Natural killer cell (primary cell): ENCODE measurements at regions not wholly inside any gene's neighbourhood (a gene's known extent, or its start where the extent isn't known, plus 50 kb on each side); places are given as distances from the start of the nearest gene placed in this dataset.

Experiments used
- ATAC-seq, 3 donors: fragments of 150-1000 bp in 2 of 3; fragments of 200-7000 bp in 1 of 3; cut with Tn5 transposase; 1 replicate in 1 of 3; 2 replicates in 2 of 3; pipeline ENCODE4 v1.10.0; 2021; ENCODE audit warnings: mild to moderate bottlenecking in 2 of 3, moderate library complexity in 2 of 3
- DNase-seq, 2 donors: peaks; one replicate each; pipeline versions ENCODE4 v3.0.0 to v3.0.0-alpha.2; 2013 to 2021; ENCODE audit warnings: mixed read lengths in 1 of 2
- H3K27ac ChIP-seq: one replicate; pipeline ENCODE4 v1.5.1; 2013; ENCODE audit warnings: mild to moderate bottlenecking, low read length
- H3K27me3 ChIP-seq: one replicate; pipeline ENCODE4 v1.6.1; 2013; ENCODE audit warnings: low read length; ENCODE audit not compliant: control insufficient read depth, insufficient read depth
- H3K36me3 ChIP-seq: one replicate; pipeline ENCODE4 v1.6.1; 2013; ENCODE audit warnings: low read length; ENCODE audit not compliant: control insufficient read depth, insufficient read depth
- H3K4me1 ChIP-seq: one replicate; pipeline ENCODE4 v1.6.1; 2013; ENCODE audit warnings: low read length; ENCODE audit not compliant: control insufficient read depth, insufficient read depth
- H3K4me3 ChIP-seq: one replicate; pipeline ENCODE4 v1.5.1; 2013; ENCODE audit warnings: low read length
- H3K9me3 ChIP-seq: one replicate; pipeline ENCODE4 v1.6.1; 2013; ENCODE audit warnings: low read length; ENCODE audit not compliant: control insufficient read depth, insufficient read depth
- H3K27ac Mint-ChIP-seq, 2 donors: one replicate each; pipeline ENCODE4 v1.8.0; 2022; ENCODE audit warnings: mild to moderate bottlenecking in 2 of 2, mixed read lengths in 2 of 2, moderate library complexity in 1 of 2
- H3K27me3 Mint-ChIP-seq, 2 donors: one replicate each; pipeline ENCODE4 v1.8.0; 2022; ENCODE audit warnings: low read depth in 2 of 2, mixed read lengths in 2 of 2
- H3K36me3 Mint-ChIP-seq: one replicate; pipeline ENCODE4 v1.8.0; 2022; ENCODE audit warnings: mixed read lengths
- H3K4me1 Mint-ChIP-seq, 2 donors: one replicate each; pipeline ENCODE4 v1.8.0; 2022; ENCODE audit warnings: mixed read lengths in 2 of 2
- H3K4me3 Mint-ChIP-seq: one replicate; pipeline ENCODE4 v1.8.0; 2022; ENCODE audit warnings: mild to moderate bottlenecking, moderate library complexity, mixed read lengths
- H3K9me3 Mint-ChIP-seq, 2 donors: one replicate each; pipeline ENCODE4 v1.8.0; 2022; ENCODE audit warnings: mixed read lengths in 2 of 2
- WGBS: methylation state at CpG from one replicate; pipeline ENCODE4 v1.1.7; 2013; ENCODE audit warnings: missing lambda C conversion rate; ENCODE audit not compliant: insufficient coverage; 5-methylcytosine and 5-hydroxymethylcytosine counted together
- intact Hi-C: fragments of 100-400 bp; cut with micrococcal nuclease; formaldehyde crosslinking; loops from one replicate; pipeline ENCODE4 v1.14.2; 2022
- TF ChIP-seq, protein P1 (sequence below): fragments of 200-600 bp; IDR thresholded peaks from one replicate; pipeline ENCODE4 v1.8.0; 2022; ENCODE audit warnings: antibody characterized with exemption

DNA sequence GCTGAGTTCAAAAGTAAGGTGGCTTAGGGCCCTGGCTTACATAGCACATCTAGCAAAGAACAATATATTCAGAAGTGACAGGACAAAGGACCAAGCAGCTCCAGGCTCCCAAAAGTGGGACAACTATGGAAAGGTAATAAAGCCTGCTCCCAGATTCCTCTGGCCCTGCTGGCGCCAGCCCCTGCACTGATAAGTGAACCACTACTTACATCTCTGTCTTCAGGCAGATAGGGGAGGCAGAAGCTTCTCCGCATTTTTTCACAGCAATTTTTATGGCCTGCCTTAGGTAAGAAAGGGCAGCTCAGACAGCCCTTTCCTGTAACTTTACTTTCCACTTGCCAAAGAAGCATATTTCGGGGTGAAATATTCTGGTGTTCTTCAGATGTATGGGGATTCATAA lies 83.9 kb downstream of the MTNR1A start:
- H3K27me3 ChIP-seq: no peaks in the 10 kb centered on the region
- intact Hi-C loops: no loop called here
- H3K4me3 Mint-ChIP-seq: no peak overlapping the region
- TF ChIP-seq, protein P1, sequence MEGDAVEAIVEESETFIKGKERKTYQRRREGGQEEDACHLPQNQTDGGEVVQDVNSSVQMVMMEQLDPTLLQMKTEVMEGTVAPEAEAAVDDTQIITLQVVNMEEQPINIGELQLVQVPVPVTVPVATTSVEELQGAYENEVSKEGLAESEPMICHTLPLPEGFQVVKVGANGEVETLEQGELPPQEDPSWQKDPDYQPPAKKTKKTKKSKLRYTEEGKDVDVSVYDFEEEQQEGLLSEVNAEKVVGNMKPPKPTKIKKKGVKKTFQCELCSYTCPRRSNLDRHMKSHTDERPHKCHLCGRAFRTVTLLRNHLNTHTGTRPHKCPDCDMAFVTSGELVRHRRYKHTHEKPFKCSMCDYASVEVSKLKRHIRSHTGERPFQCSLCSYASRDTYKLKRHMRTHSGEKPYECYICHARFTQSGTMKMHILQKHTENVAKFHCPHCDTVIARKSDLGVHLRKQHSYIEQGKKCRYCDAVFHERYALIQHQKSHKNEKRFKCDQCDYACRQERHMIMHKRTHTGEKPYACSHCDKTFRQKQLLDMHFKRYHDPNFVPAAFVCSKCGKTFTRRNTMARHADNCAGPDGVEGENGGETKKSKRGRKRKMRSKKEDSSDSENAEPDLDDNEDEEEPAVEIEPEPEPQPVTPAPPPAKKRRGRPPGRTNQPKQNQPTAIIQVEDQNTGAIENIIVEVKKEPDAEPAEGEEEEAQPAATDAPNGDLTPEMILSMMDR: no peak
- no peaks in the 10 kb centered on the region for H3K4me1 Mint-ChIP-seq
- no peaks in the 10 kb centered on the region for H3K9me3 ChIP-seq
- no peak for DNase-seq
- H3K4me3 ChIP-seq: no peak overlapping the region
- H3K27ac ChIP-seq: no peak overlapping the region
- H3K9me3 Mint-ChIP-seq: peaks cover 0 to 2% of the 10 kb centered on the region in 2 donors
- H3K27me3 Mint-ChIP-seq: peaks cover 0 to 2% of the 10 kb centered on the region in 2 donors
- no peaks in the 10 kb centered on the region for H3K4me1 ChIP-seq
- no peak for ATAC-seq
- H3K36me3 Mint-ChIP-seq: no peaks in the 10 kb centered on the region
- 78% methylated on average over 2 of the region's 3 CpGs for WGBS
- H3K27ac Mint-ChIP-seq: no peak overlapping the region
- H3K36me3 ChIP-seq: no peaks in the 10 kb centered on the region

DNA sequence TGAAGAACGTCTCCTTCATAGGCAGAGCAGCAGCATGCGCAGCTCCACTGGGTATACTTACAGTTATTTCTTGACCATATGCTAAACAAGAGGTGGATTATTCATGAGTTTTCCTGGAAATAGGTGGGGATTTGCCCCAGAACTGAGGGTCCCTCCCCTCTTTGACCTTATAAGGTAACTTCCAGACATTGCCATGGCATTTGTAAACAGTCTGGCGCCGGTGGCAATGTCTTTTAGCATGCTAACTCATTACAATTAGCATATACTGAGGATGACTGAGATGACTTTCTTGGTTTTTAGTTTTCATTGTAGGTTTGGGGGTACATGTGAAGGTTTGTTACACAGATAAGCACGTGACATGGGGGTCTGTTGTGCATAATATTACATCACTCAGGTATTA lies 97.3 kb downstream of the MTNR1A start:
- H3K9me3 Mint-ChIP-seq: peaks cover 9 to 10% of the 10 kb centered on the region in 2 donors
- H3K9me3 ChIP-seq: no peaks in the 10 kb centered on the region
- H3K4me3 Mint-ChIP-seq: no peak overlapping the region
- intact Hi-C loops: no loop called here
- TF ChIP-seq, protein P1: no peak
- no peaks in the 10 kb centered on the region for H3K4me1 Mint-ChIP-seq
- no peaks in the 10 kb centered on the region for H3K27me3 ChIP-seq
- H3K4me1 ChIP-seq: no peaks in the 10 kb centered on the region
- no peaks in the 10 kb centered on the region for H3K36me3 ChIP-seq
- no peaks in the 10 kb centered on the region for H3K36me3 Mint-ChIP-seq
- no peak overlapping the region for H3K4me3 ChIP-seq
- WGBS: 71% methylated on average over 1 of the region's 5 CpGs
- DNase-seq: no peak
- no peaks in the 10 kb centered on the region for H3K27me3 Mint-ChIP-seq
- H3K27ac ChIP-seq: no peak overlapping the region
- no peak overlapping the region for H3K27ac Mint-ChIP-seq
- ATAC-seq: no peak

DNA sequence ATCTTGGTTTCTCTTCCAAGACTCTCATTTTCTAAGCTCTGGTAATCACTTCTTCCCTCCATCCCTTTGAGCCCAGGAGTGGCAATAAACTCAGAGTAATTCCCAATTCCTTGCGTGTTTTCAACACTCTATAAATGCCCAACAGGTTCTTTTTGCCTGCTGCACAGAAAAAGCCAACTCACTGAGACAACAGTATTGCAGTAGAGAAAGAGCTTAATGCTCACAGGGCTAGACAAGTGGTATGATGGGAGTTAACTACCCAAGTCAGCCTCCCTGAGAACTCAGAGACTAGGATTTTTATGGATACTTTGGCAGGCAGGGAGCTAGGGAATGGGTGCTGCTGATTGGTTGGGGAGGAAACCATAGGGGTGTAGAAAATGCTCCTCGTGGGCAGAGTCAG lies 103.4 kb downstream of the MTNR1A start:
- ATAC-seq (no peak), DNase-seq (no peak)
- Mint-ChIP-seq H3K27me3 (no peaks in the 10 kb centered on the region), H3K4me1 (no peaks in the 10 kb centered on the region), H3K36me3 (peaks cover 15% of the 10 kb centered on the region), H3K4me3 (no peak overlapping the region), H3K9me3 (peaks cover 5 to 24% of the 10 kb centered on the region in 2 donors), H3K27ac (no peak overlapping the region)
- intact Hi-C loops: no loop called here
- Histone ChIP-seq H3K9me3 (peaks cover 20% of the 10 kb centered on the region), H3K4me3 (no peak overlapping the region), H3K4me1 (no peaks in the 10 kb centered on the region), H3K36me3 (no peaks in the 10 kb centered on the region), H3K27ac (no peak overlapping the region), H3K27me3 (no peaks in the 10 kb centered on the region)
- WGBS: 83% methylated on average over 2 of the region's 2 CpGs
- TF ChIP-seq, protein P1: no peak

DNA sequence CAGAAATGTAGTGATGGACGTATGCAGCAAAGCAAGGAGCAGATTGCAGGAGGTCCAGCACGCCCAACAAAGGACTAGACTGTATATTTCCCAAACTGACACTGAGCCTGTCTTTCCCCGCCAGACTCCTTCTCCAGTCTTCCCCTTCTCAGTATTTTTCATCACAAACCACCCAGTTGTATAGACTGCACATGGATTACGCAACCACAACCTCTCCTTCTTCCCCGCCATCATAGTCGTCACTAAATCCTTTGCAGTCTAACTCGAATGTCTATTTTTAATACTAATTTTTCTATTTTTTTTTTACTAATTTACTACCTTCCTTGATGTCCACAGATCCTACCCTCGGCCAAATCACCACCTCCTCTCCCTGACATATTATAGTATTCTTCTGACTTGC lies 105.4 kb downstream of the MTNR1A start:
- Mint-ChIP-seq H3K9me3 (peaks cover 5 to 26% of the 10 kb centered on the region in 2 donors), H3K27me3 (no peaks in the 10 kb centered on the region), H3K27ac (no peak overlapping the region), H3K4me3 (no peak overlapping the region), H3K4me1 (no peaks in the 10 kb centered on the region), H3K36me3 (peaks cover 15% of the 10 kb centered on the region)
- Histone ChIP-seq H3K27me3 (no peaks in the 10 kb centered on the region), H3K27ac (no peak overlapping the region), H3K9me3 (peaks cover 20% of the 10 kb centered on the region), H3K4me3 (no peak overlapping the region), H3K36me3 (no peaks in the 10 kb centered on the region), H3K4me1 (no peaks in the 10 kb centered on the region)
- DNase-seq (no peak), ATAC-seq (no peak)
- intact Hi-C loops: no loop called here
- 75% methylated on average over 8 of the region's 8 CpGs for WGBS
- TF ChIP-seq, protein P1: no peak
